ENCODE measurements at regions not wholly inside any gene's neighbourhood (a gene's known extent, or its start where the extent isn't known, plus 50 kb on each side); places are given as distances from the start of the nearest gene placed in this dataset.

DNA sequence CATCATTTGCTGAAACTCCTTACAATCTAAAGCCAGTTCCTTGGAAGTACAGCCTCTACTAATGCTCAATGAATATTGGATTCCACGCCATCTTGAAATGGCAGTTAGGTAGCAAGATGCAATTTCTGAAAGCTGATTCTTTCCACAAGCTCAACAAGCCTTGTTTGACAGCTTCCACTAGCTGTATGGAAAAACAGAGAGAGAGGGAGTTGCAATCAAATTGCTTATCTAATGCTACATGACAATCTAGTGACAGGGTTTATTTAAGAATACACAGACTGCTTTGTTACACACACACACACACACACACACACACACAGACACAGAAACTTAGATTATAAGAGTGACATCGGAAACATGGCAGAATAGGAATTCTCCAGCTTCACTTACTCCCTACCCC, 288.4 kb upstream of the DEPDC1 start:
- TF ChIP-seq CTCF (IDR thresholded peaks at IDR 0.05) (no peak), POLR2A (IDR thresholded peaks at IDR 0.05) (no peak)
